GM19468 (cell line): ENCODE measurements at regions not wholly inside any gene's neighbourhood (a gene's known extent, or its start where the extent isn't known, plus 50 kb on each side); places are given as distances from the start of the nearest gene placed in this dataset.
"Not testable (repeated sequence)": the region's sequence is repeated elsewhere in the genome, so short reads cannot be mapped to it uniquely, and the experiment has no call there.

Source experiments
- ATAC-seq: cut with Tn5 transposase; IDR thresholded peaks from one replicate; pipeline ENCODE4 v1.9.1; 2021; ENCODE audit warnings: mild to moderate bottlenecking, moderate library complexity, moderate number of reproducible peaks; ENCODE audit not compliant: unreplicated experiment; ENCODE audit errors: extremely low read depth

- not testable (repeated sequence) for ATAC-seq
Measured at GRCh38 chr11:97573771-97574170, 1184.0 kb downstream of the JRKL start.

GRCh38 chr11:97574976-97575665, 1185.3 kb downstream of the JRKL start:
- no peak for ATAC-seq

DNA sequence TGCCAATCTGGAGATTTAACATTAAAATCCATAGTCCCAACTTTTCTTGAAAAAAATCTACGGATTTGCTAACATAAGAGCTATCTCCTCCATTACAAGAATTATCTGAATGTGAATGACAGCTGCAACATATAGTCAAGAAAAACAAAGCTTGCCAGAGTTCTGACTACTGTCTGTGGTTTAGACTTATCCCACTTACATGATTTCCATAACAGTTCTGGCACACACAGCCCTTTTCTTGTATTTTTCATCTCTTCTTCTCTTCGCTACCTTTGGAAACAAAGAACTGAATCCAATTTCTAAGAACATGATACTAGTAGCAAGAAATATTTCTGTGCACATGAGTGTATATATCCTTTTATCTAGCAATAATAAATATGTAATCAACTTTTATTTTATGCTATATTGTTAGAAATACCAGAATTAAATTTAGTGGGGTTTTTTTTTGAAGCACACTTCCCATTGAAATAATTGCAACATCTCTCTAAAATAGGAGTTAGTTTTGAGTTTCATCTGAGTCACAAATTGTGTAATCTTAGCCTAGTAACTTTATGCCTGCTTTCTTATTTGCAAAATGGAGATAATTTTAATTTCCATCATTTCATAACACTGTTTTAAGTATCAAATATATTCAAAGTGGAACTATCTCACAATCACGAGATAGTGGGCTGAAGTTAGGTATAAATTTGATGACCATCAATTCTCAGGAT, 1217.6 kb downstream of the JRKL start:
- ATAC-seq = no peak

DNA sequence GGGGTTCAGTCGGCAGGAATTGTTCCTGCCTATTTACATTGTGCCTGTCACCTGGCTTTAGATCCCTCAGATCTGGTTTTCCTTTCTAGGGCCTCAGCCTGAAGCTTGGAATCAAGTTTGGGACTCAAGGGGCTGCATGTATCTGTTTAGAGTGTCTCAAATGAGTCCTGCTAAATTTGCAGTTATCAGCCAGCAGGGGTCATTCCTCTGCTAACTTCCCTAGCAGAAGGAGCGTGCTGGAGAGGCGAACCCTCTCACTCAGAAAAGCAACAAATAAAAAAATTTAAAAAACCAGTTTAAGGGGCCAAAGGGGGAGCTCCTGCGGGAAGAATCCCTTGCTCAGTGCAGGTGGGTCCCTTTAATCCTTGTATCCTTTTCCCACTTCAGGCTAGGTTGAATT, 1220.2 kb downstream of the JRKL start:
- ATAC-seq = no peak

DNA sequence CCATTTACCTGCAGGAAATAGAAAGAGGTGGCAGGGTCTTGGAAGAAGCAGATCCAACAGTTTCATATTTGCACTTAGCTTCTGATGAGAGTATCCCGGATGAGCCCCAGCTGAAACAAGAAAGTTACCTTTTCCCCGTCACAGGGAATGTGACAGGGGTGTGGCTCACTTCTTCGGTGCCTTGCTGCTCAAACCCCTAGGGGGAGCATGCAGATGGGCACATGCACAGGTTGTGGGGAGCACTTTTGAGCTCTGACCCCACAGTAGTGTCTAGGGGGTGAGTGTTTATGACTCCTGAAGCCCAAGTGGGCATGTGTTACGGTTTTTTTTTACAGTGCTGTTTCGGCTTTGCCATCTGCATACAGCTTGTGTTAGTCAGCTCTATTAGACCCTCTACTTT, 1221.0 kb downstream of the JRKL start:
- no peak for ATAC-seq

GRCh38 chr11:97611345-97611744, 1221.5 kb downstream of the JRKL start:
- ATAC-seq = no peak

- no peak for ATAC-seq
Measured at GRCh38 chr11:97614606-97615005, 1224.8 kb downstream of the JRKL start.

DNA sequence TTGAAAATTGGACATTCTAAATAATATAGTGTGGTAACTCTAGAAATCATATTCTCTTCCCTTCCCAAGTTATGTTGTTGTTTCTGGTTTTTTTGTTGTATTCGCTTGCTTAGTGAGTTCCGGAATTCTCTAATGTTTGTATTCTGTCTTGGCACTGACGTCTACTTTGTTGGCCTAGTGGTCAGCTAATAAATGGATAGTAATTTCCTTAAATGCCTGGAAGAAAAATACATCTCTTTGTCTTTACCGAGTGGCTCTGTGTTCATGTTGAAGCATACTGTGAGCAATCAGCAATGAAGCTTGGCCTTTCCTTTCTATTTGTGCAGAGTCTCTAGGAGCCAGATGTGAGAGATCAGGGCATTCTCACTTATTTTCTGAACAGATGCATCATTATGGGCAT, 1225.7 kb downstream of the JRKL start:
- ATAC-seq = no peak

GRCh38 chr11:97617031-97617430, 1227.2 kb downstream of the JRKL start:
- no peak for ATAC-seq

DNA sequence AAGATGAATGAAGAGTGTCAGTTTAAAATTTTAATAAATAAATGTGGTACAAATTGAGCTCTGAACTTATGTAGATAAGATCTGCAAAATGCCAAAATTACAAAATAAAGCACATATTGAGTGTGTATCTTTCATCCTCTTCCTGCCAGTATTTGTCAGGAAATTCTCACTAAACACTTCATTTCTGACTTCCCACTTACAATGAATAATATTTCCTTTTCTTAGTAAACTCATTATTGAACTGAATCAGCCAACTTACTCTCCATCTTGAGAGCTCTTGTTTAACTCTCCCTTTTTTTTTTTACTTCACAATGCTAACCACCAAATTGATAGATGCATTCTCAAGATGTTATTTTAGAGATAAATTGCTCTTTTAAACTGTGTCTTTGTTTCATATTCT, 1230.2 kb downstream of the JRKL start:
- ATAC-seq = no peak

- ATAC-seq = no peak
Measured at GRCh38 chr11:97621282-97621681, 1231.5 kb downstream of the JRKL start.

GRCh38 chr11:97622795-97623194, 1233.0 kb downstream of the JRKL start:
- ATAC-seq = no peak

- not testable (repeated sequence) for ATAC-seq
Measured at GRCh38 chr11:97636741-97637140, 1246.9 kb downstream of the JRKL start.

DNA sequence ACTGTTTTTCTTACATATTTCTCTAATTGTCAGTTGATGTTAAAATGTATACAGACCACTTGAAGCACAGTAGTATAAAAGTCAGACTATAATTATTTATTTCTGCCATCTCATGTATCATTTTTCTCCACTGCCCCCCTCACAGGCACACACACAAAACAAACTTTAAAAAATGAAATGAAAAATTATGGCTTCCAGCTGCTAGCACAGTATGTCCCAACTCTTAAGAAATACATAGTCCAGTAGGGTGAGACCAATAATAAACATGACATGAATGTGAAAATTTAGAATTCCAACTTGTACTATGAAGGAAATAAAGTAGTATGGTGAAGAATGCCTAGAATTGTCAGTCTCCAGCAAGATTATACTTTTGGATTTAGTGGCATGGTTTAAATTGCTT, 1247.9 kb downstream of the JRKL start:
- no peak for ATAC-seq

- no peak for ATAC-seq
Measured at GRCh38 chr11:97638641-97639224, 1248.9 kb downstream of the JRKL start.

DNA sequence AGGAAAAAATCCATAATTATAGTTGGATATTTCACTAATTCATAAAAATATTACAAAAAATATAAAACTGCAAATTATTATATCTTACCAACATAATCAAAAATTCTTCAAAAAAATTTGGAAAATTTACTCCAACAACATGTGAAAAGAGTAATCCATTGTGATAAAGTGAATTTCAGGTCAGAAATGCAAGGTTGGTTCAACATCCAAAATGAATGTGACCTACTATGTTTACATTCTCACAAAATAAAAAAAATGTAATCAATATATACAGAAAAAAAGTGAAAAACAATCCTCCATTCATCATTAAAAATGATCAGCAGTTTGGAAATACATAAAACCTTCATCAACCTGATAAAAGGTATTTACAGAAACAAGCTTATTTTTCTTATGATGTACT, 1252.2 kb downstream of the JRKL start:
- ATAC-seq = no peak

DNA sequence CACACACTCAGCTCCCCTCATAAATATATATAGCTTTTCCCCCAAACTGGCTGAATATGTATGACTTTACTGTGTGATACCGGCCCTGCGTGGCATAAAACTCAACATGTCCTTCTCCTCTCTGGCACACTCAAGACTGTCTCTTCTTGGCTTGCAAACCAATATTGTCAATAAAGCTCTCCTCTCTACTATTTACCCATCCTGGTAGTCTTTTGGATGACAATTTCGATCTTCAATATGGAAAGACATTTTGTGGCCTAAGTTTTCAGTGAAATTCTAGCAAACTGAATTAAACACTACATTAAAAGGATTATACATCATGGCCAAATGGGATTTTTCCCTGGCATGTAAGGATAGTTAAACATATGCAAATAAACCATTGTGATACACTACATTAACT, 1255.9 kb downstream of the JRKL start:
- ATAC-seq = no peak

- no peak for ATAC-seq
Measured at GRCh38 chr11:97656356-97656755, 1266.5 kb downstream of the JRKL start.

GRCh38 chr11:97657852-97658251, 1268.0 kb downstream of the JRKL start:
- no peak for ATAC-seq

DNA sequence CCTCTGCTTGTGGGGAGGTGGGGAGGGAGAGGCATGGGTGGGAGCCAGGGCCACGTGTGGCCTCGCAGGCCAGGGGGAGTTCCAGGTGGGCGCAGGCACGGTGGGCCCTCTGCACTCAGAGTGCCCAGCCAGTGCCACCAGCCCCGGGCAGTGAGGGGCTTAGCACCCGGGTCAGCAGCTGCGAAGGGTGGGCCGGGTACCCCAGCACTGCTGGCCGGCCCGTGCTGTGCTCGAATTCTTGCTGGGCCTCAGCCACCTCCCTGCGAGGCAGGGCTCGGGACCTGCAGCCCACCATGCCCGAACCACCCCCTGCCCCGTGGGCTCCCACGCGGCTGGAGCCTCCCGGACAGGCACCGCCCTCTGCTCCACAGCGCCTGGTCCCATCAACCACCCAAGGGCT, 1277.2 kb downstream of the JRKL start:
- ATAC-seq = no peak

GRCh38 chr11:97683733-97684132, 1293.9 kb downstream of the JRKL start:
- no peak for ATAC-seq
